Right lobe of liver (tissue), 6 donors: ENCODE measurements at regions not wholly inside any gene's neighbourhood (a gene's known extent, or its start where the extent isn't known, plus 50 kb on each side); places are given as distances from the start of the nearest gene placed in this dataset.
"Not testable (repeated sequence)": the region's sequence is repeated elsewhere in the genome, so short reads cannot be mapped to it uniquely, and the experiment has no call there.

Experiments used
- ATAC-seq, 4 donors: fragments of 200-7000 bp; cut with Tn5 transposase; one replicate each; pipeline ENCODE4 v1.9.1; 2020; ENCODE audit warnings: mild to moderate bottlenecking in 4 of 4, moderate library complexity in 4 of 4
- DNase-seq, 3 donors: peaks; one replicate each; pipeline ENCODE4 v3.0.0-alpha.2; 2020
- H3K27ac ChIP-seq, 3 donors: fragments of 200-600 bp; one replicate each; pipeline ENCODE4 v1.8.0; 2022
- H3K27me3 ChIP-seq, 2 donors: fragments of 200-600 bp; one replicate each; pipeline ENCODE4 v1.8.0; 2022
- H3K36me3 ChIP-seq, 4 donors: fragments of 200-600 bp; sonication (generic) in 1 of 4; one replicate each; pipeline versions ENCODE4 v1.5.1 to v1.8.0; 2017 to 2022; ENCODE audit warnings: control low read depth in 1 of 4
- H3K4me1 ChIP-seq, 4 donors: fragments of 200-600 bp; sonication (generic) in 1 of 4; one replicate each; pipeline versions ENCODE4 v1.5.1 to v1.8.0; 2017 to 2022; ENCODE audit warnings: control low read depth in 1 of 4
- H3K4me3 ChIP-seq, 3 donors: fragments of 200-600 bp; one replicate each; pipeline ENCODE4 v1.8.0; 2022
- H3K9me3 ChIP-seq, 4 donors: fragments of 200-600 bp; sonication (generic) in 1 of 4; one replicate each; pipeline versions ENCODE4 v1.5.1 to v1.8.0; 2017 to 2022; ENCODE audit warnings: control low read depth in 1 of 4
- CTCF ChIP-seq, 4 donors: fragments of 200-600 bp in 3 of 4; fragments of 450-650 bp in 1 of 4; IDR thresholded peaks; one replicate each; pipeline versions ENCODE4 v1.5.1 to v1.8.0; 2016 to 2022; ENCODE audit warnings: antibody characterized with exemption in 4 of 4, mild to moderate bottlenecking in 2 of 4
- POLR2A ChIP-seq: fragments of 450-650 bp; IDR thresholded peaks from one replicate; pipeline ENCODE4 v1.6.1; 2017; ENCODE audit warnings: antibody characterized with exemption, mild to moderate bottlenecking
- WGBS: methylation state at CpG from one replicate; pipeline ENCODE4 v1.1.6; 2018; ENCODE audit warnings: low coverage, low lambda C conversion rate; ENCODE audit not compliant: insufficient coverage; ENCODE audit errors: missing lambda C conversion rate; 5-methylcytosine and 5-hydroxymethylcytosine counted together
- intact Hi-C, 2 donors: fragments of 100-400 bp; cut with DNase I; formaldehyde crosslinking; loops; one replicate each; pipeline versions ENCODE4 v1.11.2 to v1.14.1; 2022
- donor health status: DM: no; HTN: yes; CAD: no.
- donor health status: DM: no; HTN: no; CAD: no.
- donor health status: DM: no; HTN: no; CAD: no.
- donor health status: DM: no; HTN: yes; CAD: no.
- donor health status: DM: no; HTN: yes; CAD: no.

GRCh38 chr15:39260791-39261190 is 320.1 kb upstream of the THBS1 start:
- H3K4me1 ChIP-seq, result no peaks in the 10 kb centered on the region
- H3K27ac ChIP-seq, result no peak overlapping the region
- intact Hi-C loops, result no loop called here
- H3K36me3 ChIP-seq, result no peaks in the 10 kb centered on the region
- H3K27me3 ChIP-seq, result no peaks in the 10 kb centered on the region
- H3K9me3 ChIP-seq, result no peaks in the 10 kb centered on the region
- DNase-seq, result no peak
- TF ChIP-seq CTCF (IDR thresholded peaks at IDR 0.05) (no peak), POLR2A (no peak)
- no peak overlapping the region for H3K4me3 ChIP-seq
- no peak for ATAC-seq

- H3K27me3 ChIP-seq, H3K4me3 ChIP-seq, H3K27ac ChIP-seq, DNase-seq, H3K4me1 ChIP-seq, H3K9me3 ChIP-seq, ATAC-seq, intact Hi-C loops, H3K36me3 ChIP-seq: not testable (repeated sequence)
- 61% methylated on average over 4 of the region's 4 CpGs for WGBS
Measured at GRCh38 chr15:39261397-39262183, 319.3 kb upstream of the THBS1 start.

- intact Hi-C loops, H3K9me3 ChIP-seq, H3K4me3 ChIP-seq, H3K36me3 ChIP-seq, H3K4me1 ChIP-seq, H3K27ac ChIP-seq, H3K27me3 ChIP-seq, DNase-seq, ATAC-seq: not testable (repeated sequence)
- WGBS, result 69% methylated on average over 6 of the region's 6 CpGs
Measured at GRCh38 chr15:39262995-39263772, 317.7 kb upstream of the THBS1 start.

GRCh38 chr15:39265261-39265660 is 315.6 kb upstream of the THBS1 start:
- H3K27me3 ChIP-seq, result no peaks in the 10 kb centered on the region
- no peak overlapping the region for H3K4me3 ChIP-seq
- 85% methylated on average over 4 of the region's 4 CpGs for WGBS
- intact Hi-C loops, result no loop called here
- H3K4me1 ChIP-seq, result peaks cover 0 to 10% (median 0%) of the 10 kb centered on the region in 4 donors
- ATAC-seq, result no peak
- H3K27ac ChIP-seq, result no peak overlapping the region
- no peak for DNase-seq
- H3K9me3 ChIP-seq, result no peaks in the 10 kb centered on the region
- H3K36me3 ChIP-seq, result no peaks in the 10 kb centered on the region
- TF ChIP-seq CTCF (IDR thresholded peaks at IDR 0.05) (no peak), POLR2A (no peak)

- DNase-seq (no peak), ATAC-seq (no peak)
- Histone ChIP-seq H3K27ac (no peak overlapping the region), H3K9me3 (no peaks in the 10 kb centered on the region), H3K4me1 (peaks cover 0 to 10% (median 0%) of the 10 kb centered on the region in 4 donors), H3K4me3 (no peak overlapping the region), H3K36me3 (no peaks in the 10 kb centered on the region), H3K27me3 (no peaks in the 10 kb centered on the region)
- no peak for TF ChIP-seq CTCF (IDR thresholded peaks at IDR 0.05)
- TF ChIP-seq POLR2A, result no peak
- WGBS, result 14% methylated on average over 1 of the region's 1 CpG
- intact Hi-C loops, result no loop called here
Measured at GRCh38 chr15:39266890-39267289, 314.0 kb upstream of the THBS1 start.
